ENCODE measurements at regions not wholly inside any gene's neighbourhood (a gene's known extent, or its start where the extent isn't known, plus 50 kb on each side); places are given as distances from the start of the nearest gene placed in this dataset.
"Not testable (repeated sequence)": the region's sequence is repeated elsewhere in the genome, so short reads cannot be mapped to it uniquely, and the experiment has no call there.

DNA sequence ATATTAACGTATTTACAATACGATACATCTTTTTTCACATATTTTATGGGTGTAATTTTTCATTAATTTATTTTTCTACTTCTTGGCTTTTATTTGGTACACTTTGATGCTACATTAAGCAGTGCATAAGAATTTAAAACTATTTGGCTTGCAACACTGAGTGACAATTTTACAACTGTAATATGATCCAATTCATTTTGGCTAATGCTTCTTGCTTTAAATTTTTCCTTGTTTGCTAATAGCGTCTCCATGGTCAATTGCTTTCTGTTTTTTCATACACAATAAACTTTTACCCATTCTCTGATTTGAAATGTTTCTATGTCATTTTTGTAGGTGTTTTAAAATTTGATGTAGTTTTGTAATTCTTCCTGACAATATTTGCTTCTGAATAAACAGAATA lies 773.2 kb downstream of the FAM181B start:
- no peak for DNase-seq
- in situ Hi-C loops (cut with MboI; ENCODE audit: low pct_unique_long_range_greater_than_20kb, low sequenced_read_pairs), result no loop called here

DNA sequence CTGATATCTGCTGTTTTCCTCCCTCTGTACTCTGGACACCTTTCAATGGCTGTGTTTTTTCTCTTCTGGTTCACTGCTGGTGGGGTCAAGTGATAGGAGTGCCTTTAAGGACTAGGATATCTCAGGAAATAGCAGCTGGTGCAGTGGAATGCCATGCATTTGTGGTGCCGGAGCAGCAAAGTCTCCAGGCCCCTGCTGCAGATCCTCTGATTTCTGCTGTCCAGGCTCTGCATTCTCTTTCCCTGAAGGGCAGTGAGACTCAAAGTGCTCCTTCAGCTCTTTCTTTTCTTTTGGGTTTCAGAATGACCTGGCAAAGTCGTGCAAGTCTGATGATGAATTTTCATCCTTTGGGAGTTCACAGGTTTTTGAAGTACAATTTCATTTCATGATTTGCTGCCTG lies 774.3 kb downstream of the FAM181B start:
- DNase-seq, result no peak
- in situ Hi-C loops (cut with MboI; ENCODE audit: low pct_unique_long_range_greater_than_20kb, low sequenced_read_pairs), result no loop called here

DNA sequence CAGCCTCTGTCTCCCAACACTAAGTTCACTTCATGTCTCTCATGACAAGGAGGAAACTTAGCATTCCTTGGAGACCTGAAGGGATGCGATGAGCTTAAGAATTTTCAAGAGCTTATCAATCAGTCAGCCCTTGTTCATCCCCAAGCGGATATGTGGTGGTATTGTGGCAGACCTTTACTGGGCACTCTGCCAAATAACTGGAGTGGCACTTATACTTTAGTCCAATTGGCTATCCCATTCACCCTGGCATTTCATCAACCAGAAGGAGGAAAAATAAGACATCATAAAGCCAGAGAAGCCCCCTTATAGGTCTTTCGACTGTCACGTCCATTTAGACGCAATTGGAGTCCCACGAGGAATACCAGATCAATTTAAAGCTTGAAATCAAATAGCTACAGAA lies 779.4 kb downstream of the FAM181B start:
- DNase-seq; in situ Hi-C loops (cut with MboI; ENCODE audit: low pct_unique_long_range_greater_than_20kb, low sequenced_read_pairs): not testable (repeated sequence)

DNA sequence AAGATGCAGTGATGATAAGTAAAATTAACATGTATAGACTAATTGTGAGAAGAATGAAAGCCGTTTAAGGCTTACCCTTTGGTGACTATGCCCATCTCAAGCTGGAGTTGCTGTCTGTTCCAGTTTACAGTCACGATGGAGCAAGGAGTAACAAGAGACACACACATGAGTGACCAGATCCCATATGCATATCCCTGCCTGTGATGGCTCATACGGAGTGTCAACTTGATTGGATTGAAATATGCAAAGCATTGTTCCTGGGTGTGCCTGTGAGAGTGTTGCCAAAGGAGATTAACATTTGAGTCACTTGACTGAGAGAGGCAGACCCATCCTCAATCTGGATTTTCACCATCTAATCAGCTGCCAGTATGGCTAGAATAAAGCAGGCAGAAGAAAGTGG lies 786.8 kb downstream of the FAM181B start:
- in situ Hi-C loops (cut with MboI; ENCODE audit: low pct_unique_long_range_greater_than_20kb, low sequenced_read_pairs), result no loop called here

DNA sequence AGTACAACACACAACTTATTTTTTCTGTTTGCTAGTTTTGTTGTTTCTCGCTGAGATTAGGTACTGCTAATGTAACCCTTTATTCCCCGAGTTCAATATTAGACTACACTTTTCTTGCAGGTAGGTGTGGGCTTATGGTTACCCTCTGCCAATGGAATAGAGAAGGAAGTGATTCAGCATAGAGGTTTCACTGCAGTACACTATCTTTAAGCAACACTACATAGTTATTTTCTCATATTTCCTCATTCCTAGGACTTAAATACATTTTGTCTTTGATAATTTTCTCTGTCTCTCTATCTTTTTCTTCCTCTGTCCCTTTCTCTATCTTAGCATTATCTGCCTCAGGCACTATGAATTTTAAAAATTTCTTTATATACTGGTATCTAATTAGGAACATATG lies 791.0 kb downstream of the FAM181B start:
- DNase-seq, result no peak
- in situ Hi-C loops (cut with MboI; ENCODE audit: low pct_unique_long_range_greater_than_20kb, low sequenced_read_pairs), result no loop called here

More for the DNA sequence above, 786.8 kb downstream of the FAM181B start:
- no peak for DNase-seq

DNA sequence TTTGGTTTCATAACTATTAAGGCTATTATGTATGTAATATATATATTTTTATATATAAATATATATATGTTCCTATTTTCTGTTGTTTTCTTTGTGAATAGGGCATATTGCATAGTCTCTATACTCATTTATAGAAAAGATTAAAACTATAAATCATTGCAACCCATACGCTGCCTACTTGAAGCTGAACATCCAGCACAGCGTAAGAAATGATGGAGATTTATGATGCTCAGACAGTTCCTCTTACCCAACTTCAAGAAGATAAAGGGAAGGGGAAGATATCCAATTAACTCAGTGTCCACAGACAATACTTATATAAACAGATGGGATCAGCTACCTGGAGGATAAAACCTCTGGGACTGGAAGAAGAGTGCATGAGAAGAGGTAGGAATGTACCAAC lies 791.7 kb downstream of the FAM181B start:
- no peak for DNase-seq
- in situ Hi-C loops (cut with MboI; ENCODE audit: low pct_unique_long_range_greater_than_20kb, low sequenced_read_pairs), result no loop called here

DNA sequence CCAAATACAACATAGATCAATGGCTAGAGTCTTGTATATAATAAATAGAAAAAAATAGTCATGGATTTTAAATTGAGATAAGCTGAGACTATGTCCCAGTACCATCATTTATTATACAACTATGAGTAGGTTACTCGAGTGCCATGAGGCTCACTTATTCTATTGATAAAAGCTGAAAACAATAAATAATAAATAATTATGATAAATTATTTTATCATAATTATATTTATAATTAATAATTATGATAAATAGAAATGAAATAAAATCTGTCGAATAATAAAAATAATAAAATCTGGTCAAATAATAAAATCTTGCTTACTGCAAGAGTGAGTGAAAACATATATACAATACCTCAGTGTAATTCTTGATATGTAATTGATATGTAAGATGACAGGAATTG lies 801.4 kb downstream of the FAM181B start:
- in situ Hi-C loops (cut with MboI; ENCODE audit: low pct_unique_long_range_greater_than_20kb, low sequenced_read_pairs), result no loop called here
- no peak for DNase-seq

DNA sequence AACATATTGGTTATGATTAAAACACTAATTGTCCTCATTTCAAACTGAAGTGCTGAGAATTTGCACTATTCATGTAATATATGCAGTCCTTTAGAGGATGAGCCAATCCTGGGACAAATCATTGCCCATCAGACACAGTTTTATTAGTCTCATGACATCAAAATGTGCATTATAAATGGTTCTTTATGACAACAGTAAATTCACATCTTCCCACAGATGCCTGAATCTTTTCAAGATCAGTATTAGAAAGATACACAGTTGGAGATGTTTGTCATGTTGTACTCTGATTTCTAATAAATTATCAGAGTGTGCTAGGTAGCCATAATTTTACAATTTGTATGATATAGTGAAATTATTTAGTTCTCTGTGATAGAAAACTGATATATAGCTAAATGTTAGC lies 813.5 kb downstream of the FAM181B start:
- in situ Hi-C loops (cut with MboI; ENCODE audit: low pct_unique_long_range_greater_than_20kb, low sequenced_read_pairs), result no loop called here

DNA sequence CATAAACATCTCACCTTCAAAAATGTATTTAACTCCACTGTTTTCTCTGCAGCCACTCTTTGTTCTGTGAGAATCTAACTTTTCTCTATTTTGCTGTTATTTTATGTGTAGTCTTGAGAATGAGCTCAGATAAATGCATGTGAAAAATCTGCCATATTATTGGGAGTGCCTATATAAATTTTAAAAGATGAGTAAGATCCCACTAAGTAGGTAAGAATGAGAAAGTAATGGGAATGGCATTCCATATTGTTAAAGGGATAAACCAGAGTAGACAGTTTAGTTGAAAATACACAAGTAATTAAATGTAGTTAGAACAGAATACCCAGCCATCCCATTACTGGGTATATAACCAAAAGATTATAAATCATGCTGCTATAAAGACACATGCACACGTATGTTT lies 817.2 kb downstream of the FAM181B start:
- in situ Hi-C loops (cut with MboI; ENCODE audit: low pct_unique_long_range_greater_than_20kb, low sequenced_read_pairs), result no loop called here
- DNase-seq, result no peak

More for the DNA sequence above, 813.5 kb downstream of the FAM181B start:
- DNase-seq, result no peak

DNA sequence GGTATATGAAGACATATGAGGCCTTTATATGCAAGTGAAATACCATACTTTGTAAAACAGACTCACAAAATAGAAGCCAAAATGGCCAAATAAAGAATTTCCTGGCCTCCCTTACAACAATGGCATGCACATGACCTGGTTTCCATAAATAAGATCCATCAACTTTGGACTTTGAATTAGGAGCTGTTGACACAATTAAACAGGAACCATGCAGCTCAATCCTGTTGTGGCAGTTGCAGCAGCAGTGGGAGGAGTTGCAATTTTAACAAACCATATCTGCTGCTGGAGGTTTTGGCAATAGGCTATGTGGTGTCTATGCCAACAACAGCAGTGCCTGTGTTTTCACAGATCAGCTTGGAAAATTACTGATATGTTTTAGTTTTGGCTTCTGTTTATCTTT lies 818.6 kb downstream of the FAM181B start:
- no peak for DNase-seq
- in situ Hi-C loops (cut with MboI; ENCODE audit: low pct_unique_long_range_greater_than_20kb, low sequenced_read_pairs), result no loop called here

DNA sequence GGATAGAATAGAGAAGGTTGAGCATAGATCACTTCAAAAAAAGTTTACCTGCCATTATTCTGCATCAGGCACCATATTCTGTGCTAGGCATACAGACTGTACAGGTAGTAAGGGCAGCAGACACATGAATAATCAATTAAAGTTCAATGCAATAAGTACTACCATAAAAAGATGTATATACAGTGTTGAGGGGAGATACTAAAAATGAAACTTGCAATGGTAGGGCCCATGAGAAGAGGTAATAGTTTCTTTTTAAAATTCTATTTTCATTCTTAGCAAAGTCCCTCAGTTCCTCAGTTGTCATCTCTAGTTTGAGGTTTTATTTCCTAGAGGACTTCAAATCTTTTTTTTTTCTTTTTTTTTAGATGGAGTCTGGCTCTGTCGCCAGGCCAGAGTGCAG lies 819.9 kb downstream of the FAM181B start:
- DNase-seq, result no peak
- in situ Hi-C loops (cut with MboI; ENCODE audit: low pct_unique_long_range_greater_than_20kb, low sequenced_read_pairs), result no loop called here

DNA sequence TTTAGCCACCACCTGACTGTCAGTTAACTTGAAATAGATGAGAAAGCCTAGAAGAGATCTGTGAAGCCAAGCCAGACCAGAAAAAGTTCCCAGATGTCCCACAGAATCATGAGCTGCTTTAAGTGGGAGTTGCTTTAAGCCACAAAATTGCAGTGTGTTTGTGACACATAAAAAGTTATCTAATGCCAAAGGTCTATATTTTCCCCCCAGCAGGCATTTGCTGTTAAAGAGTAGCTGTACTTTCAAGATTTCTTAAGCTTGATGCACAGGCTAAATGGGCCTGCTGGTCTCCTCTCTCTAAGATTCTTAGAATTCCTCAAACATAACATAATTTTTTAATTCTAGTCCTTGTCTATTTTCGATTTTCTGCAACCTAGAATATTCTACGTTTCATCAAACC lies 825.7 kb downstream of the FAM181B start:
- DNase-seq, result no peak
- in situ Hi-C loops (cut with MboI; ENCODE audit: low pct_unique_long_range_greater_than_20kb, low sequenced_read_pairs), result no loop called here

DNA sequence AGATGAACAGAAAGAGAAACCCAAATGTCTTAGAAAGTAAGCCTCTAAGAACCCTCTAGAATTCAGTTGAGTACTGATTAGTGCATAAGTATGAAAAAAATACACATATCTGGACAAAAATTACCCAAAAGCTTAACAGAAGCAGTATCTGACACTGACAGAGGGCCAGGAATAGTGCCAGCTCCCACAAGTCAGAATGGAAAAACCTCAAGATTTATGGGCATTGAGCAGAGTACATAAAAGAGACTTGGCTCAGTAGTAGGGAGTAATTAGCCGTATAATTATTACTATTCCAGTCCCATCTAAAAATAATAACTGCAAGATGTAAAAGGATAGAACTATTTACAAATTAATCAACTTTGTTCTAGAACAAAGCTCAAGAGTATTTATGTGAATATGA lies 834.5 kb downstream of the FAM181B start:
- no peak for DNase-seq
- in situ Hi-C loops (cut with MboI; ENCODE audit: low pct_unique_long_range_greater_than_20kb, low sequenced_read_pairs), result no loop called here

DNA sequence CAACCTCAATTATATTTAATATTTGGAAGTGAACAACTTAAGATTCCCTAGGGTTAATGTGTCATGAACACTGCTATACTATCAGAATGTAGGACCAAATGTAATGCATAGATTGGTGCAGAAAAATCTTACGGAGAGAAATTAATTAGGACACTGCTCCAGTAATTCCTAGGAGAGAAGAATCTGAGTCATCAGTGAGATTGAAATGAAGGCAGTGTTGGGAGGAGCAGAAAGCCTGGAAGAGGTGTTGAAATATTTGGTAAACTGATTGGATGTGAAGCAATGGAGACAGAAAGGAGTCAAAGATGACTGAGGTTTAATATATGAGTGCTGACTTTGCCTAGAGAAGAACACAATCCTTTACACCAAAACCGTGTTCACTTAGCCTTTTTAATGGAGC lies 836.0 kb downstream of the FAM181B start:
- in situ Hi-C loops (cut with MboI; ENCODE audit: low pct_unique_long_range_greater_than_20kb, low sequenced_read_pairs), result no loop called here
- no peak for DNase-seq

DNA sequence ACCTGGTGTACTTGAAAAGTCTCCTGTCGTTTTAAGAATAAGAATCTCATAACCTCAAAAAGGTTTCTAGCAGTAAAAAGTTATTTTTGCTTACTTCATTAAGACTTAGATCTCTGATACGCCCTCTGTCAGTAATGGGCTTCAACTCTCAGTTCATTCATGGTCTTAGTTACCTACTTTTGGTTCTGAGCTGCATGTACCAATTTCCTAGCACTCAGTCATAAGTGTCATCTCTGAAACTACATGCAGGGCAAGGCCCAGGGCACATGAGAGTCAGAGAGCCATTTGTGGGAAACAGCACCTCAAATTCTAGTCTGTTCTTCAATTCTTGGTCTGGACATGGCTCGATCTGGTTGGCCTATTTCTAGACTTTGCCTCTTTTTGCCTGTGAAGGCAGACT lies 838.4 kb downstream of the FAM181B start:
- no peak for DNase-seq
- in situ Hi-C loops (cut with MboI; ENCODE audit: low pct_unique_long_range_greater_than_20kb, low sequenced_read_pairs), result no loop called here

DNA sequence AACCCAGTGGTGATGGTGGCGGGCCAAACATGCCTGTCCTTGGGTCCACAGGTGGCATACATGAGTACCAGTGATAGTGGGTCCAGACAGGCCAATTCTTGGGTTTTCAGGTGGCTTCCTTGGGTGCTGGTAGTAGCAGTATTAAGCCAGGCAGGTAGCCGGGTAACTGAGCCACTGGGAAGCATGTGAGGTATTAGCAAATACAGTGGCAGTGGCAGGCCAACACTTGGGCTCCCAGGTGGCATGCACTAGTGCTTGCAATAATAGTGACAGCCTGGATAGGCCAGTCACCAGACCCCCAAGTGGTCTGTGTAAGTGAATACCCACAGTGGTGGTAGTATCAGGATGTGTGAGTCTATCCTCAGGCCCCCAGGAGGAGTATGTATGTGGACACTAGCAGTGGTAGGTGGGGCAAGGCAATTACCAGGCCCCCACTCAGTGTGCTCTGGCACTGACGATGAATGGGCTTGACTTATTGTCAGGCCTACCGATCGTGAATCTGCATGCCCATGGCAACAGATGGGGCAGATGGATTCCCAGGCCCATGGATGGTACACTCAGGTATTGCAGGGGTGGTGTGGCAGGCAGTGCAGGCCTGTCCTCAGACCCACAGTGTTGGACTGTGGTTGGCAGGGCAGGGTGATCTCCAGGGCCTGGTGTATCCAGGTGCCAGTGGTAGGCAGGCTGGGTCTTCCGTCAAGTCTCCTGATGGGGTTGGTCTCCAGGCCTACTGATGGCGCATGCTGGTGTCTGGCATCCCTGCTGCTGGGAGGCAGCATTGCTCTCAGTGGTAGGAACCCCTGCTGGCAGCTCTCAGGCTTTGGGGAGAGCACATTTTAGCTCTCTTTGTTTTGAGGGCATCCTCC lies 840.7 kb downstream of the FAM181B start:
- in situ Hi-C loops (cut with MboI; ENCODE audit: low pct_unique_long_range_greater_than_20kb, low sequenced_read_pairs), result no loop called here
- no peak for DNase-seq

DNA sequence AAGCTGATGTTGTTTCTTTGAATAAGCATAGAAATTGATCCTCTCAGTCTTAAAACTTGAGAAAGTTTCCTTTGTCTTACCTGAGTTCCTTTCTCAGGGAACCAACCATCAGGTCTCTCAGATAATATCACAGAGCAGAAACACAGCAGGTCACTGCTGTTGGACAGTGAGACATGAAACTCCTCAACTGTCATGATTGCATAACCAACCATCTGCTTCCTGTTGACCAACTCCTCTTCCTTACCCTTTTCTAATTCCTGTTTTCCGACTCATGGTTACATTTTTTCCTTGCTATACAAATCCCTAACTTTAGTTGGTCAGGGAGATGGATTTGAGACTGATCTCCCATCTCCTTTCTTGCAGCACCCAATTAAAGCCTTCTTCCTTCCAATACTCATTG lies 845.3 kb downstream of the FAM181B start:
- DNase-seq, result peak; percentile 72
- in situ Hi-C loops (cut with MboI; ENCODE audit: low pct_unique_long_range_greater_than_20kb, low sequenced_read_pairs), result no loop called here

DNA sequence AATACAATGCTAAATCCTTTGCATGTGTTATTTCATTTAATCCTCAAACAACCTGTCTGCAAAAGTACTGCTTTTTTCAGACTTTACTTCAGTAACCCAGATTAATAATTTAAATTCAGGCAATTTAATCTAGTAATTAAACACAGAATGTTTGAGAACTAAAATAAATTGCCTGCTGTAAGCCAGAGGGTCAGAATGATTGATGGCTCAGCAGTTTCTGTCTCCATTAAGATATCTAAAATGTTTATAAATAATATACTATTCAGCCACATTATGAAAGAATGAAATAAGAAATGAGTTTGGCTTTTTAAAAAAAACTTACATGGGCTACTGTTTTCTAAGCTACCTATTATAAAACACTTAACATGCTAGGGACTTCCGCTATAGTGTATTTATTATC lies 846.0 kb downstream of the FAM181B start:
- no peak for DNase-seq
- in situ Hi-C loops (cut with MboI; ENCODE audit: low pct_unique_long_range_greater_than_20kb, low sequenced_read_pairs), result no loop called here

DNA sequence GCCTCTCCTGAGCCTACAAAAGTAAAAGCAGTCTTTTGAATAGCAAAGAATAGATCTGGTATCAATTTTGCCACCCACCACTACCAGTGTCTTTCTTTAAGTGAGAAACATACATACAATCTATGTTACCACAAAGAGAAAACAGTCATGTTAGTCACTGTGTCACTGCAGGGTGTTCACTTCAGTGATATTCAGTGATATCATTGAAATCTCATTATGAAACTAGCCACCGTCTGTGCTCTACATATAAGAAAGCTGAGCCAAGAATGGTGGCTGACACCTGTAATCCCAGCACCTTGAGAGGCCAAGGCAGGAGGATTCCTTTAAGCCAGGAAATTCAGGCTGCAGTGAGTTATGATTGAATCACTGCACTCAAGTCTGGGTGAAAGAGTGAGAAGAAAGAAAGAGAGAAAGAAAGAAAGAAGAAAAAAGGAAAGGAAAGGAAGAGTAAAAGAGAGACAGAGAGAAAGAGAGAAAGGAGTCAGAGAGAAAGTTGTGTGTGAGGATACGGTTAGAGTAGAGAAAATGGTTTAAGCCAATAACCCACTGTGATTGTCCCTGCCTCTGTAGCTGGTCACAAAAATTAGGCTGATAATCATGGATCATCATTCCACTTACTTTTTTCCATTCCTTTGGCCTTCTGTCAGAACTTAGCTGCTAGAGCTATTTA lies 847.1 kb downstream of the FAM181B start:
- in situ Hi-C loops (cut with MboI; ENCODE audit: low pct_unique_long_range_greater_than_20kb, low sequenced_read_pairs), result no loop called here
- DNase-seq, result no peak

DNA sequence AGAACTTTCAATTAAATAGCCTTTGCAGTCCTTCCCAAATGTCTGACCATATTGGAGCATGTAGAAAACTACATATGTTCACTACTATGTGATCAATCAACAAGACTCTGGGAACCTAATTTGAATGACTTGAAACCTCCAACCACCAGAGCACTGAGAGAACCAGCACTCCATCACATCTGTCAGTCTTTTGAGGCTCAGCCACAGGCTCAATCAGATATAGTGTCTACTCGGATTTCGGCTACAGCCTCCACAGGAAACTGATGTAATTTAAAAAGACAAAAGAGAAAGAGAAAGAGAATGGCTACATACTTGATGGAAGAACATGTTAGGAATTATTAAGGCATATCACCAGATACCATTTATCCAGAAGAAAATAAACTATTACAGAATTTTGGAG lies 859.0 kb downstream of the FAM181B start:
- in situ Hi-C loops (cut with MboI; ENCODE audit: low pct_unique_long_range_greater_than_20kb, low sequenced_read_pairs), result no loop called here
- no peak for DNase-seq

DNA sequence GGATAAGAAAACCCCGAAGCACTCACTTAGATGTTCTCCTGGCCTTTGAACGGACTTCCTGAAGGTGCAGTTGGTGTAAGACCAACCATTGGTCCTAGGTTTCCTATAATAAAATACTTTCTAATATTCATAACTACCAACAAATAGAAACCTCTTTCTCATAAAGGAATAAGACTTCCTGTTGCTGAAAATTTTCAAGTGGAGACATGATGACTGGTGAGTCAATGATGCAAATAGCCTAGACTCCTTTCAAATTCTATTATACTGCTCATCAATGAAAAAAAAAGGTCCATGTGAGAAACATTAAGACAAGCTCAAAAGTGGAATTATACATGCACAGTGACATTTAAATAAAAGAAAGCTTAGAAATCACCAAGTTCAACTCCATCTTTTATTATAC lies 862.8 kb downstream of the FAM181B start:
- in situ Hi-C loops (cut with MboI; ENCODE audit: low pct_unique_long_range_greater_than_20kb, low sequenced_read_pairs), result no loop called here
- no peak for DNase-seq
